GM23248 (cell line): ENCODE measurements at regions not wholly inside any gene's neighbourhood (a gene's known extent, or its start where the extent isn't known, plus 50 kb on each side); places are given as distances from the start of the nearest gene placed in this dataset.

Experiments used
- DNase-seq: peaks from one replicate; pipeline ENCODE4 v3.0.0-alpha.2; 2015
- H2AFZ ChIP-seq: fragments of 200-600 bp; sonication (generic); 2 replicates; pipeline ENCODE4 v1.6.1; 2016; ENCODE audit warnings: antibody characterized with exemption
- H3F3A ChIP-seq: fragments of 200-600 bp; sonication (generic); 2 replicates; pipeline ENCODE4 v1.6.1; 2016; ENCODE audit warnings: mild to moderate bottlenecking, antibody characterized with exemption, mixed run types; ENCODE audit not compliant: insufficient read depth
- H3K27ac ChIP-seq: fragments of 200-600 bp; sonication (generic); 2 replicates; pipeline ENCODE4 v1.5.1; 2016; ENCODE audit warnings: mild to moderate bottlenecking
- H3K27me3 ChIP-seq: fragments of 200-600 bp; sonication (generic); replicated peaks from 2 replicates; pipeline ENCODE4 v1.6.1; 2016; ENCODE audit warnings: mild to moderate bottlenecking; ENCODE audit not compliant: insufficient read depth
- H3K36me3 ChIP-seq: fragments of 200-600 bp; sonication (generic); 2 replicates; pipeline ENCODE4 v1.6.1; 2016; ENCODE audit warnings: low read depth, mild to moderate bottlenecking
- H3K4me1 ChIP-seq: fragments of 200-600 bp; sonication (generic); 2 replicates; pipeline ENCODE4 v1.6.1; 2016; ENCODE audit warnings: mild to moderate bottlenecking; ENCODE audit not compliant: insufficient read depth
- H3K4me2 ChIP-seq: fragments of 200-600 bp; sonication (generic); one replicate; pipeline ENCODE4 v1.6.1; 2016; ENCODE audit warnings: mild to moderate bottlenecking; ENCODE audit not compliant: unreplicated experiment
- H3K4me3 ChIP-seq: fragments of 200-600 bp; sonication (generic); 2 replicates; pipeline ENCODE4 v1.5.1; 2016; ENCODE audit warnings: mild to moderate bottlenecking
- H3K79me2 ChIP-seq: fragments of 200-600 bp; sonication (generic); 2 replicates; pipeline ENCODE4 v1.6.1; 2016; ENCODE audit warnings: mild to moderate bottlenecking; ENCODE audit not compliant: insufficient read depth
- H3K9ac ChIP-seq: fragments of 200-600 bp; sonication (generic); 2 replicates; pipeline ENCODE4 v1.6.1; 2016; ENCODE audit warnings: mild to moderate bottlenecking
- H3K9me2 ChIP-seq: fragments of 200-600 bp; sonication (generic); 2 replicates; pipeline ENCODE4 v1.6.1; 2016; ENCODE audit warnings: mixed run types, mild to moderate bottlenecking, moderate library complexity; ENCODE audit not compliant: insufficient read depth
- H3K9me3 ChIP-seq: fragments of 200-600 bp; sonication (generic); one replicate; pipeline ENCODE4 v1.6.1; 2017; ENCODE audit warnings: low read depth
- H4K20me1 ChIP-seq: fragments of 200-600 bp; sonication (generic); 2 replicates; pipeline ENCODE4 v1.6.0; 2016; ENCODE audit not compliant: insufficient read depth
- EZH2 ChIP-seq: fragments of 200-600 bp; sonication (generic); IDR thresholded peaks from 2 replicates; pipeline ENCODE4 v1.6.1; 2018; ENCODE audit warnings: antibody characterized with exemption, mild to moderate bottlenecking; ENCODE audit not compliant: insufficient read depth, poor library complexity, severe bottlenecking
- EZH2phosphoT487 ChIP-seq: fragments of 200-600 bp; sonication (generic); IDR thresholded peaks from 2 replicates; pipeline ENCODE4 v1.6.1; 2018; ENCODE audit warnings: antibody characterized with exemption, moderate library complexity, mild to moderate bottlenecking, low read depth; ENCODE audit not compliant: insufficient read depth
- WGBS, 2 experiments: methylation state at CpG; one replicate each; pipeline ENCODE4 v1.1.6; 2015 to 2017; ENCODE audit warnings: low lambda C conversion rate in 2 of 2, low coverage in 1 of 2; ENCODE audit errors: missing lambda C conversion rate in 2 of 2; 5-methylcytosine and 5-hydroxymethylcytosine counted together
- in situ Hi-C: fragments of 300-500 bp; cut with MboI; formaldehyde crosslinking; loops from 2 replicates; pipeline ENCODE4 v1.15.0; 2020

- Histone ChIP-seq H3K9me2 (no peaks in the 10 kb centered on the region), H3K9me3 (no peaks in the 10 kb centered on the region), H3K4me1 (peaks cover 20% of the 10 kb centered on the region), H3K27ac (no peak overlapping the region), H3K4me3 (peak overlapping the region; percentile 75), H4K20me1 (no peaks in the 10 kb centered on the region), H3K9ac (peak overlapping the region; percentile 74), H3K4me2 (peak overlapping the region; percentile 94), H3K36me3 (no peaks in the 10 kb centered on the region), H2AFZ (peak overlapping the region; percentile 97), H3F3A (peaks cover 20% of the 10 kb centered on the region), H3K27me3 (no peaks in the 10 kb centered on the region), H3K79me2 (no peaks in the 10 kb centered on the region)
- TF ChIP-seq EZH2 (no peak), EZH2phosphoT487 (no peak)
- peak; percentile 23 for DNase-seq
- in situ Hi-C loops: no loop called here
- 80 to 83% methylated on average over 3 of the region's 3 CpGs for WGBS, 2 experiments
These were observed 248.8 kb upstream of the CDIN1 start for GRCh38 chr15:36330598-36330997.

GRCh38 chr15:36331531-36332275, 247.7 kb upstream of the CDIN1 start:
- Histone ChIP-seq H3K36me3 (no peaks in the 10 kb centered on the region), H3K9ac (peak overlapping the region; percentile 74), H3K27ac (peak overlapping the region; percentile 61), H3K4me3 (peak overlapping the region; percentile 75), H3K9me3 (no peaks in the 10 kb centered on the region), H3F3A (peaks cover 20% of the 10 kb centered on the region), H3K9me2 (no peaks in the 10 kb centered on the region), H3K27me3 (no peaks in the 10 kb centered on the region), H3K4me1 (peaks cover 20% of the 10 kb centered on the region), H3K4me2 (peak overlapping the region; percentile 94), H4K20me1 (no peaks in the 10 kb centered on the region), H2AFZ (peak overlapping the region; percentile 97), H3K79me2 (no peaks in the 10 kb centered on the region)
- peak; percentile 44 for DNase-seq
- in situ Hi-C loops: no loop called here
- 12 to 13% methylated on average over 6 of the region's 6 CpGs for WGBS, 2 experiments
- no peak for TF ChIP-seq EZH2phosphoT487
- TF ChIP-seq EZH2: no peak

GRCh38 chr15:36332301-36332700, 247.1 kb upstream of the CDIN1 start:
- Histone ChIP-seq H3K9ac (peak overlapping the region; percentile 74; the same call in 1 of the 2 replicates), H4K20me1 (no peaks in the 10 kb centered on the region), H3K27me3 (no peaks in the 10 kb centered on the region), H3F3A (peaks cover 20% of the 10 kb centered on the region), H3K4me2 (peak overlapping the region; percentile 94), H3K36me3 (no peaks in the 10 kb centered on the region), H3K9me3 (no peaks in the 10 kb centered on the region), H3K9me2 (no peaks in the 10 kb centered on the region), H3K4me3 (peak overlapping the region; percentile 75; the same call in 1 of the 2 replicates), H3K27ac (peak overlapping the region; percentile 61), H2AFZ (peak overlapping the region; percentile 97), H3K79me2 (no peaks in the 10 kb centered on the region), H3K4me1 (peaks cover 20% of the 10 kb centered on the region)
- peak; percentile 64 for DNase-seq
- in situ Hi-C loops: no loop called here
- 26 to 31% methylated on average over 2 of the region's 2 CpGs for WGBS, 2 experiments
- TF ChIP-seq EZH2 (no peak), EZH2phosphoT487 (no peak)

GRCh38 chr15:36332896-36333295, 246.5 kb upstream of the CDIN1 start:
- TF ChIP-seq EZH2phosphoT487 (no peak), EZH2 (no peak)
- in situ Hi-C loops: no loop called here
- no peaks in the 10 kb centered on the region for H3K36me3 ChIP-seq
- no peak overlapping the region for H3K9ac ChIP-seq
- no peaks in the 10 kb centered on the region for H3K9me3 ChIP-seq
- no peaks in the 10 kb centered on the region for H3K9me2 ChIP-seq
- no peak for DNase-seq
- no peak overlapping the region for H3K4me3 ChIP-seq
- H3K4me1 ChIP-seq: peaks cover 20% of the 10 kb centered on the region
- no peak overlapping the region for H3K4me2 ChIP-seq
- peak overlapping the region; percentile 61; the same call in 1 of the 2 replicates for H3K27ac ChIP-seq
- no peak overlapping the region for H2AFZ ChIP-seq
- 96 to 100% methylated on average over 2 of the region's 2 CpGs for WGBS, 2 experiments
- H3K27me3 ChIP-seq: no peaks in the 10 kb centered on the region
- H4K20me1 ChIP-seq: no peaks in the 10 kb centered on the region
- H3K79me2 ChIP-seq: no peaks in the 10 kb centered on the region
- peaks cover 20% of the 10 kb centered on the region for H3F3A ChIP-seq
